Stomach smooth muscle (tissue), 2 donors: ENCODE measurements at regions not wholly inside any gene's neighbourhood (a gene's known extent, or its start where the extent isn't known, plus 50 kb on each side); places are given as distances from the start of the nearest gene placed in this dataset.

ENCODE experiments used
- H3K27ac ChIP-seq: one replicate; pipeline ENCODE4 v1.7.0; 2013; ENCODE audit warnings: mild to moderate bottlenecking, low read length, inconsistent platforms
- H3K27me3 ChIP-seq, 2 donors: one replicate each; pipeline ENCODE4 v1.7.0; 2013; ENCODE audit warnings: low read length in 2 of 2; ENCODE audit not compliant: insufficient read depth in 2 of 2, control insufficient read depth in 1 of 2
- H3K36me3 ChIP-seq, 2 donors: one replicate each; pipeline ENCODE4 v1.7.0; 2013; ENCODE audit warnings: low read length in 2 of 2; ENCODE audit not compliant: control insufficient read depth in 2 of 2, insufficient read depth in 2 of 2
- H3K4me1 ChIP-seq: one replicate; pipeline ENCODE4 v1.7.0; 2013; ENCODE audit warnings: low read length; ENCODE audit not compliant: control insufficient read depth, insufficient read depth
- H3K4me3 ChIP-seq, 2 donors: one replicate each; pipeline ENCODE4 v1.7.0; 2013; ENCODE audit warnings: low read length in 2 of 2
- H3K9ac ChIP-seq, 2 donors: one replicate each; pipeline ENCODE4 v1.7.0; 2013; ENCODE audit warnings: low read length in 2 of 2, mild to moderate bottlenecking in 1 of 2
- H3K9me3 ChIP-seq, 2 donors: one replicate each; pipeline ENCODE4 v1.7.0; 2013; ENCODE audit warnings: low read length in 2 of 2; ENCODE audit not compliant: control insufficient read depth in 2 of 2
- donor health status: healthy.
- donor health status: Pancreatic carcinoma.

GRCh38 chr5:179430193-179431175 is 85.2 kb upstream of the ADAMTS2 start:
- peaks cover 0 to 4% of the 10 kb centered on the region in 2 donors for H3K9me3 ChIP-seq
- H3K4me3 ChIP-seq: no peak overlapping the region
- H3K9ac ChIP-seq: no peak overlapping the region
- H3K4me1 ChIP-seq: no peaks in the 10 kb centered on the region
- no peak overlapping the region for H3K27ac ChIP-seq
- H3K36me3 ChIP-seq: no peaks in the 10 kb centered on the region
- H3K27me3 ChIP-seq: no peaks in the 10 kb centered on the region

GRCh38 chr5:179427676-179428056 is 82.4 kb upstream of the ADAMTS2 start:
- H3K4me3 ChIP-seq: no peak overlapping the region
- H3K36me3 ChIP-seq: no peaks in the 10 kb centered on the region
- no peak overlapping the region for H3K27ac ChIP-seq
- H3K9me3 ChIP-seq: no peaks in the 10 kb centered on the region
- H3K27me3 ChIP-seq: no peaks in the 10 kb centered on the region
- H3K4me1 ChIP-seq: no peaks in the 10 kb centered on the region
- H3K9ac ChIP-seq: no peak overlapping the region

DNA sequence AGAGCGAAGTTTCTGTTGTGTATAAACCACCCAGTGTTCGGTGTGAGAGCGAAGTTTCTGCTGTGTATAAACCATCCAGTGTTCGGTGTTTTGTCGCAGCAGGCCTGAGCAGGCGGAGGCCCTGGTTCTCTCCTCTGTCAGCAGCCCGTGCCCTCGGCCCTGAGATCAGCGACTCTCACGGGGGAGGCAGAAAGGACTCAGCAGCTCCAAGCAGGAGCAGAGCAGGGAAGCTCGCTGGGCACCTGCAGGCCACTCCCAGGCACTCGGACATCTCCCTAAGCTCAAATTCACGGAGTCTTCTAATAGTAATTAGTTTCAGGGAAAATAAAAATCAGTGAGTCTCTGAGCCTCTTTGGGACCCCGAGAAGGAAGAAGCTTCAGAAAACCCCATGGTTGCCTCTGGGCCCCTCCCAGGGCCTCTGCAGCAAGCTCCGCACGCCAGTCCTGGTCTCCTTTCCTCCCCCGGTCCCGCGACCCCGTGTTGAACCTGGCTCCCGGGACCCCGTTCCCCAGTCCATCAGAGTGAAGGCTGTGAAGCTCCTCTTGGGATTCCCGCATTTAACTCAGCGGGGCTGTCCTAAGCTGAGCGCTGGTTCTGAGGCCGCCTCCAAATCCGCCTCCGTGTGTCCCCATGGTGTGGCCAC is 81.9 kb upstream of the ADAMTS2 start:
- no peak overlapping the region for H3K27ac ChIP-seq
- H3K9ac ChIP-seq: no peak overlapping the region
- no peaks in the 10 kb centered on the region for H3K4me1 ChIP-seq
- H3K27me3 ChIP-seq: no peaks in the 10 kb centered on the region
- no peaks in the 10 kb centered on the region for H3K9me3 ChIP-seq
- H3K4me3 ChIP-seq: no peak overlapping the region
- H3K36me3 ChIP-seq: no peaks in the 10 kb centered on the region

GRCh38 chr5:179422908-179423481 is 77.7 kb upstream of the ADAMTS2 start:
- no peak overlapping the region for H3K9ac ChIP-seq
- H3K27ac ChIP-seq: no peak overlapping the region
- H3K9me3 ChIP-seq: no peaks in the 10 kb centered on the region
- no peaks in the 10 kb centered on the region for H3K4me1 ChIP-seq
- H3K27me3 ChIP-seq: no peaks in the 10 kb centered on the region
- no peaks in the 10 kb centered on the region for H3K36me3 ChIP-seq
- no peak overlapping the region for H3K4me3 ChIP-seq

DNA sequence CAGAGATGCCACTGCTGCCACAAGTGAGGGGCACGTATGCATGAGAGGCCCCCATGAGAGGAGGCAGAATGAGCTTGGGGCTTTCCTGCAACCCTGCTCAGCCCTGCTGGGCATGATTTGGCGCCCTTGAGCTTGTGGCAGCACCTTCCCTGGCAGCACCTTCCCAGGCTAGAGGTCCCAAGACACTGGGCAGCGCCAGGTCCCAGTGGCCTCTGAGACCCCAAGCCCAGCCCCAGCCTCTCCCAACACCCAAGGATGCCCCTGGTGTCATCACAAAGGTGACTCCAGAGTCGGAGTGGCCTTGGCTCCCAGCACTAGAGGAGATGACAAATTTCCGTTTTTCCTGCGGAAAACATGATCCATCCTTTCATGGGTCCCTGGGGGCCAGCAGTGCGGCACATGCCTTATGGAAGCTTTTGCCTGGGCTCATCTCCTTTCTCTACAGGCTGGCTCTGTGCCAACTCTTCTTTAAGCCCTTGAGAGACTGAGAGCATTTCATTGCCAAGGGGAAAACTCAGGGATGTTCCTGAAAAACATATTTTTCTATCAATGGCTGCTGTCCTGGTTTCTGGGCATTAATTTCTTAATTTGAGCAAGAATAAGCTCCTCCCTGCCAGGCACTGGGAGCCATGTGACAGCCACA is 77.1 kb upstream of the ADAMTS2 start:
- H3K4me3 ChIP-seq: no peak overlapping the region
- H3K27me3 ChIP-seq: peaks cover 0 to 5% of the 10 kb centered on the region in 2 donors
- no peaks in the 10 kb centered on the region for H3K9me3 ChIP-seq
- no peak overlapping the region for H3K9ac ChIP-seq
- no peaks in the 10 kb centered on the region for H3K36me3 ChIP-seq
- H3K4me1 ChIP-seq: no peaks in the 10 kb centered on the region
- no peak overlapping the region for H3K27ac ChIP-seq

- no peaks in the 10 kb centered on the region for H3K9me3 ChIP-seq
- no peaks in the 10 kb centered on the region for H3K36me3 ChIP-seq
- no peak overlapping the region for H3K27ac ChIP-seq
- H3K4me3 ChIP-seq: no peak overlapping the region
- H3K27me3 ChIP-seq: peaks cover 4 to 5% of the 10 kb centered on the region in 2 donors
- no peaks in the 10 kb centered on the region for H3K4me1 ChIP-seq
- H3K9ac ChIP-seq: no peak overlapping the region
Observed at GRCh38 chr5:179421144-179421901, 76.1 kb upstream of the ADAMTS2 start.

DNA sequence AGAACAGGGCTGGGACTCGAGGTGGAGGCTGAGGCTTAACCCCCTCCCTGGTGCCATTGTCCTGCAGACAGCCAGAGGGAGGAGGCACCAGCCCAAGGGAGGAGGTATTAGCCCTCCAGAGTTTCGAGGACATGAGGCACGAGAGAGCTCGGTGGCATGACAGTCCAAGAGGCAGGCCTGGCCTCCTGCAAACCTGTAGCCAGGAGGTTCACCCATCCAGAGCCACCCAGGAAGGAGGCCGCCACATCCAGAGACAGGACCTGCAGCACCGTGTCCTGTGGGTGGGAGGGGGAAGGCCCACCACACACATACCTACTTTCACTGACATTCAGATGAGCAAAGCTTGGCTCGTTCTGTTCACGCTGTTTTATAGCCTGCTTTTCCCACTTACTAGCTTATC is 75.2 kb upstream of the ADAMTS2 start:
- H3K9ac ChIP-seq: no peak overlapping the region
- no peak overlapping the region for H3K4me3 ChIP-seq
- no peaks in the 10 kb centered on the region for H3K36me3 ChIP-seq
- H3K9me3 ChIP-seq: no peaks in the 10 kb centered on the region
- H3K27me3 ChIP-seq: peaks cover 4 to 5% of the 10 kb centered on the region in 2 donors
- no peaks in the 10 kb centered on the region for H3K4me1 ChIP-seq
- H3K27ac ChIP-seq: no peak overlapping the region

GRCh38 chr5:179418972-179419371 is 73.7 kb upstream of the ADAMTS2 start:
- Histone ChIP-seq H3K9me3 (no peaks in the 10 kb centered on the region), H3K27me3 (peaks cover 4 to 7% of the 10 kb centered on the region in 2 donors), H3K9ac (no peak overlapping the region), H3K4me3 (no peak overlapping the region), H3K4me1 (no peaks in the 10 kb centered on the region), H3K27ac (no peak overlapping the region), H3K36me3 (no peaks in the 10 kb centered on the region)

DNA sequence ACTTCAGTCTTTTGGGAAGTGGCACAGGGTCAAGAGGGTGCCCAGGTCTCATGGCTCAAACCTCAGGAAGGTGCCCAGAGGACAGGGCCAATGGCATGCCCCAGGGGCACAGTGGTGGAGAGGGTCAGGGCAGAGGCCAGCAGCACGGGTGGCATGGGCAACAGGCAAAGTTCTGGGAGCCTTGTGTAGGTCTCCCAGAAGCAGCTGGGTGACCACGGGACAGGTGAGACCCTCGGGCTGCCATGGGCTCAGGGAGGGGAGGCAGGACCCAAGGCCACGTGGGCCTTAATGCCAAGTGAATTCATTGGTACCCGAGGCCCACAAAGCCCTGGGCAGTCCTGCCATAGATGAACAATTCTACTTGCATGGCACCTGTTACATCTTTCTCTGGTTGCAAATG is 72.4 kb upstream of the ADAMTS2 start:
- H3K4me1 ChIP-seq: no peaks in the 10 kb centered on the region
- H3K36me3 ChIP-seq: no peaks in the 10 kb centered on the region
- no peak overlapping the region for H3K4me3 ChIP-seq
- H3K9ac ChIP-seq: no peak overlapping the region
- no peaks in the 10 kb centered on the region for H3K9me3 ChIP-seq
- peaks cover 4 to 7% of the 10 kb centered on the region in 2 donors for H3K27me3 ChIP-seq
- no peak overlapping the region for H3K27ac ChIP-seq

GRCh38 chr5:179417016-179417415 is 71.8 kb upstream of the ADAMTS2 start:
- peaks cover 4 to 7% of the 10 kb centered on the region in 2 donors for H3K27me3 ChIP-seq
- H3K4me3 ChIP-seq: no peak overlapping the region
- H3K9me3 ChIP-seq: no peaks in the 10 kb centered on the region
- H3K27ac ChIP-seq: no peak overlapping the region
- no peak overlapping the region for H3K9ac ChIP-seq
- H3K36me3 ChIP-seq: no peaks in the 10 kb centered on the region
- H3K4me1 ChIP-seq: no peaks in the 10 kb centered on the region
